ENCODE measurements at regions not wholly inside any gene's neighbourhood (a gene's known extent, or its start where the extent isn't known, plus 50 kb on each side); places are given as distances from the start of the nearest gene placed in this dataset.

GRCh38 chr12:127205781-127206555 is 1061.0 kb upstream of the TMEM132C start (continued):
- TF ChIP-seq POLR2AphosphoS2 (IDR thresholded peaks at IDR 0.05; ENCODE audit: low read depth, low read length) (no peak), MXI1 (IDR thresholded peaks at IDR 0.05; ENCODE audit: low read depth, low read length) (no peak), RAD51 (IDR thresholded peaks at IDR 0.05) (no peak), ELK1 (IDR thresholded peaks at IDR 0.05; ENCODE audit: low read depth, low read length) (no peak), NR2F1 (conservative IDR thresholded peaks at IDR 0.05) (no peak), BRCA1 (IDR thresholded peaks at IDR 0.05; ENCODE audit: low read depth, low read length) (no peak), YY1 (IDR thresholded peaks at IDR 0.05; ENCODE audit: low read depth, low read length) (no peak), ZNF384 (IDR thresholded peaks at IDR 0.05; ENCODE audit: borderline replicate concordance, low read depth, low read length) (no peak)

GRCh38 chr12:127209318-127209717 is 1057.7 kb upstream of the TMEM132C start:
- WGBS (ENCODE audit: insufficient coverage, insufficient replicate concordance, low lambda C conversion rate, missing lambda C conversion rate): 58% methylated on average over 2 of the region's 2 CpGs
- no peaks in the 10 kb centered on the region for H3K79me2 ChIP-seq (ENCODE audit: control insufficient read depth, insufficient read depth, low read length)
- no peak for FAIRE-seq
- TF ChIP-seq PBX3 (IDR thresholded peaks at IDR 0.05; ENCODE audit: insufficient replicate concordance, low read depth, low read length) (no peak), NFYB (IDR thresholded peaks at IDR 0.05; ENCODE audit: insufficient read depth, low read depth, low read length) (no peak), BMI1 (IDR thresholded peaks at IDR 0.05; ENCODE audit: borderline replicate concordance) (no peak), ZNF207 (IDR thresholded peaks at IDR 0.05; ENCODE audit: borderline replicate concordance) (no peak), TAF1 (IDR thresholded peaks at IDR 0.05; ENCODE audit: borderline replicate concordance, low read depth, low read length) (no peak), HDAC2 (IDR thresholded peaks at IDR 0.05) (no peak), CREB1 (IDR thresholded peaks at IDR 0.05; ENCODE audit: low read depth) (no peak), EED (IDR thresholded peaks at IDR 0.05; ENCODE audit: low read depth) (no peak), NRF1 (conservative IDR thresholded peaks at IDR 0.05; ENCODE audit: low read depth, low read length) (no peak), REST (IDR thresholded peaks at IDR 0.05; ENCODE audit: low read depth, low read length) (no peak), SPI1 (IDR thresholded peaks at IDR 0.05; ENCODE audit: borderline replicate concordance, insufficient read depth, low read depth, low read length) (no peak)

More at GRCh38 chr12:127209318-127209717, 1057.7 kb upstream of the TMEM132C start:
- Histone ChIP-seq H3K9ac (ENCODE audit: control insufficient read depth, insufficient read depth, low read length) (no peak overlapping the region), H3K4me3 (no peak overlapping the region), H3K27me3 (replicated peaks in 1 of 2; ENCODE audit: control insufficient read depth in 2 of 2, insufficient read depth in 2 of 2, low read length in 1 of 2) (no peaks in the 10 kb centered on the region), H3K9me3 (replicated peaks; ENCODE audit: control insufficient read depth, insufficient read depth, low read length) (no peaks in the 10 kb centered on the region; the same call in 2 of the 3 replicates), H3K27ac (ENCODE audit: control insufficient read depth, insufficient read depth) (no peak overlapping the region), H3K36me3 (ENCODE audit: control insufficient read depth in 2 of 2, insufficient read depth in 2 of 2, low read length in 1 of 2) (no peaks in the 10 kb centered on the region), H2AFZ (ENCODE audit: control insufficient read depth, low read depth, low read length) (no peak overlapping the region), H3K4me2 (ENCODE audit: control insufficient read depth, insufficient read depth) (no peak overlapping the region), H3K4me1 (ENCODE audit: control insufficient read depth, insufficient read depth, low read length) (no peaks in the 10 kb centered on the region), H4K20me1 (ENCODE audit: control insufficient read depth, insufficient read depth) (no peaks in the 10 kb centered on the region)
- ChIA-PET RAD21 (ENCODE audit: unreplicated experiment) (no interaction called here), POLR2A (no interaction called here), SMC1A (ENCODE audit: uncharacterized antibody, unreplicated experiment) (no interaction called here), CTCF (no interaction called here)
- in situ Hi-C loops (cut with MboI): no loop called here
- intact Hi-C loops (cut with micrococcal nuclease; ENCODE audit: unreplicated experiment): no loop called here
- ATAC-seq (no peak), DNase-seq (ENCODE audit: low read depth, low spot score) (no peak)
- BruUV-seq (replicated peaks): no TSS peak
